ENCODE measurements at regions not wholly inside any gene's neighbourhood (a gene's known extent, or its start where the extent isn't known, plus 50 kb on each side); places are given as distances from the start of the nearest gene placed in this dataset.

DNA sequence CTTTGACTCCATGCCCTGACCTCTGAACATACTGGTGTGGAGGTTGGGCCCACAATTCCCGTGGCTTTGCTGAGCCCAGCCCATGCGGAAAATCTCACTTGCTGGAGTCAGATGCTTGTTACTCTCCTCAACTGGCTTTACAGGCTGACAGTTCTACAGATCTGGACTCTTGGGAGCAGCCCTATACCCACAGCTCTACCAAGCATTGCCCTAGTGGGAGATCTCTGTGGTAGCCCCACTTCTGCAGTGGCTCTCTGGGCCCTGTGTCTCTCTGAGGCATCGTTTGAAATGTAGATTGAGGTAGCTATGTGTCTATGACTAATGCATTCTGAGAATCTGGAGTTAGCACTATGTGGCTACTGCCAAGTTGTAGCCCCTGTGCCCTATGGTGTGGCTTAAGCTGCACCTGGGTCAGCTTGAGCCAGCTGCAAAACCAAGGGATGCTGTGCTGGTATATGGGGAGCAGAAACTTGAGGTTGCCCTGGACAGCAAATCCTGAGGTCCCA, 625.8 kb upstream of the ALCAM start:
- Histone ChIP-seq H2AK5ac (ENCODE audit: low read depth, low read length) (no peak overlapping the region), H4K91ac (replicated peaks; ENCODE audit: insufficient read length, low read length) (no peak overlapping the region), H4K20me1 (replicated peaks in 1 of 2; ENCODE audit: control insufficient read depth in 1 of 2, insufficient read depth in 2 of 2, low read length in 2 of 2) (no peaks in the 10 kb centered on the region), H3K27me3 (replicated peaks in 1 of 4; ENCODE audit: control insufficient read depth in 3 of 4, extremely low read depth in 1 of 4, insufficient read depth in 3 of 4, low read length in 3 of 4) (no peaks in the 10 kb centered on the region), H3K79me1 (ENCODE audit: low read depth, low read length) (no peaks in the 10 kb centered on the region), H3K23ac (ENCODE audit: insufficient read length) (no peak overlapping the region), H3K23me2 (ENCODE audit: low read depth, low read length) (no peaks in the 10 kb centered on the region), H3K27ac (ENCODE audit: low read depth, low read length) (no peak overlapping the region), H3K4me3 (ENCODE audit: extremely low read depth in 1 of 4, insufficient read depth in 2 of 4, low read depth in 3 of 4, low read length in 4 of 4) (no peak overlapping the region), H3K79me2 (ENCODE audit: control insufficient read depth in 1 of 2, insufficient read depth in 2 of 2, low read length in 2 of 2) (no peaks in the 10 kb centered on the region), H2BK15ac (ENCODE audit: low read length) (no peak overlapping the region), H3K14ac (ENCODE audit: insufficient read length) (no peak overlapping the region), H3K56ac (replicated peaks; ENCODE audit: insufficient read length, low read depth, low read length) (no peak overlapping the region), H2BK12ac (ENCODE audit: low read depth, low read length) (no peak overlapping the region), H3K9me3 (ENCODE audit: insufficient read depth in 2 of 2, low read depth in 1 of 2, low read length in 1 of 2) (no peaks in the 10 kb centered on the region), H3K36me3 (ENCODE audit: control insufficient read depth in 2 of 4, insufficient read depth in 4 of 4, low read length in 3 of 4) (no peaks in the 10 kb centered on the region), H2BK20ac (ENCODE audit: low read length) (no peak overlapping the region), H4K8ac (ENCODE audit: extremely low read depth, insufficient read depth, low read length) (no peak overlapping the region), H3K9ac (replicated peaks in 1 of 4; ENCODE audit: extremely low read depth in 1 of 4, low read depth in 3 of 4, low read length in 3 of 4) (no peak overlapping the region), H2BK120ac (replicated peaks; ENCODE audit: low read depth, low read length) (no peak overlapping the region), H3K4me2 (ENCODE audit: insufficient read depth in 1 of 2, low read depth in 2 of 2, low read length in 2 of 2) (no peak overlapping the region), H2BK5ac (ENCODE audit: low read depth, low read length) (no peak overlapping the region), H3K4ac (replicated peaks; ENCODE audit: insufficient read length, low read depth, low read length) (no peak overlapping the region), H3K4me1 (replicated peaks in 1 of 4; ENCODE audit: control insufficient read depth in 3 of 4, insufficient read depth in 4 of 4, low read length in 3 of 4) (no peaks in the 10 kb centered on the region), H2AFZ (ENCODE audit: low read length) (no peak overlapping the region), H3K18ac (ENCODE audit: extremely low read depth, low read length) (no peak overlapping the region), H4K5ac (ENCODE audit: insufficient read length, low read depth, low read length) (no peak overlapping the region)
- no peak for DNase-seq (ENCODE audit: low read depth in 1 of 2, low spot score in 2 of 2)
- POLR2A ChIA-PET (ENCODE audit: partially characterized antibody): no interaction called here
- WGBS, 2 experiments (ENCODE audit: extremely low coverage in 1 of 2, insufficient coverage in 1 of 2, insufficient read length in 1 of 2, insufficient replicate concordance in 2 of 2, low coverage in 1 of 2, low lambda C conversion rate in 2 of 2, missing lambda C conversion rate in 1 of 2): 100% methylated on average over 3 of the region's 3 CpGs; no CpG with 5 or more reads in 1 of the 2 experiments
- no peak for FAIRE-seq
- CTCF ChIA-PET (ENCODE audit: partially characterized antibody): no interaction called here
- no peak for TF ChIP-seq SAP30 (IDR thresholded peaks at IDR 0.05; ENCODE audit: insufficient read depth, insufficient replicate concordance, low read length)
- no peak for TF ChIP-seq SP4 (IDR thresholded peaks at IDR 0.05; ENCODE audit: low read length)
- TF ChIP-seq BCL11A (IDR thresholded peaks at IDR 0.05; ENCODE audit: low read depth in 2 of 2, low read length in 2 of 2): no peak
- TF ChIP-seq KDM4A (IDR thresholded peaks at IDR 0.05; ENCODE audit: low read depth, low read length, severe bottlenecking): no peak
- TF ChIP-seq KDM1A (IDR thresholded peaks at IDR 0.05; ENCODE audit: borderline replicate concordance, low read length): no peak
- TF ChIP-seq SRF (IDR thresholded peaks at IDR 0.05; ENCODE audit: low read depth, low read length): no peak
- no peak for TF ChIP-seq SIRT6 (IDR thresholded peaks at IDR 0.05; ENCODE audit: low read length)
- TF ChIP-seq BACH1 (IDR thresholded peaks at IDR 0.05; ENCODE audit: low read length): no peak
- no peak for TF ChIP-seq RFX5 (IDR thresholded peaks at IDR 0.05; ENCODE audit: borderline replicate concordance, low read depth, low read length)
- no peak for TF ChIP-seq BRCA1 (IDR thresholded peaks at IDR 0.05; ENCODE audit: low read depth, low read length)
- no peak for TF ChIP-seq CBX5 (IDR thresholded peaks at IDR 0.05; ENCODE audit: low read depth, low read length)
- no peak for TF ChIP-seq CHD1 (IDR thresholded peaks at IDR 0.05; ENCODE audit: low read depth, low read length)
- no peak for TF ChIP-seq TAF7 (optimal IDR thresholded peaks at IDR 0.05; ENCODE audit: borderline replicate concordance, low read depth, low read length)
- TF ChIP-seq EZH2 (IDR thresholded peaks at IDR 0.05; ENCODE audit: low read depth, low read length, severe bottlenecking): no peak
- no peak for TF ChIP-seq CTBP2 (IDR thresholded peaks at IDR 0.05; ENCODE audit: borderline replicate concordance, insufficient read depth, insufficient read length, low read length)
